HG03575 (cell line): ENCODE measurements at regions not wholly inside any gene's neighbourhood (a gene's known extent, or its start where the extent isn't known, plus 50 kb on each side); places are given as distances from the start of the nearest gene placed in this dataset.
A peak's percentile ranks its signal among the peaks of the same experiment; 100 is the strongest.

Experiments used
- ATAC-seq: cut with Tn5 transposase; IDR thresholded peaks from one replicate; pipeline ENCODE4 v1.9.1; 2021; ENCODE audit not compliant: unreplicated experiment, insufficient number of reproducible peaks, low FRiP score; ENCODE audit errors: extremely low read depth

GRCh38 chr3:110710156-110710555 is 361.5 kb upstream of the NECTIN3 start:
- no peak for ATAC-seq

DNA sequence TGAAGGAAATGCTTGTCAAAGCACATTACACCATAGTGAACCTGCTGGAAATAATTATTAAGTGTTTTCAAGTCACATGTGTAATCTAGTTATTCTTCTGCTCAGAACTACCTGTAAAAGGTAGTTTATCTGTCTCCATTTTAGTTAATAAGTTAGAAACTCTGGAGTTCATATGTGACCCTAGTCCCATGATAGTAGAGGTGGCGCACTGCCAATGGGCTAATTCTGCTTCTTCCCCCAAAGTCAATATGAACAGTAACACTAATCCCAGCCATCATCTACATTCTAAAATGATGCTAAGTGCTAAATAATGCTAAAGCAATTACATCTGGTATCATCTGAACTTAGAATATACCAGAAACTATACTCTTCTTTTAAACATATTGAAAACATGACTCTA is 361.0 kb upstream of the NECTIN3 start:
- ATAC-seq: no peak

DNA sequence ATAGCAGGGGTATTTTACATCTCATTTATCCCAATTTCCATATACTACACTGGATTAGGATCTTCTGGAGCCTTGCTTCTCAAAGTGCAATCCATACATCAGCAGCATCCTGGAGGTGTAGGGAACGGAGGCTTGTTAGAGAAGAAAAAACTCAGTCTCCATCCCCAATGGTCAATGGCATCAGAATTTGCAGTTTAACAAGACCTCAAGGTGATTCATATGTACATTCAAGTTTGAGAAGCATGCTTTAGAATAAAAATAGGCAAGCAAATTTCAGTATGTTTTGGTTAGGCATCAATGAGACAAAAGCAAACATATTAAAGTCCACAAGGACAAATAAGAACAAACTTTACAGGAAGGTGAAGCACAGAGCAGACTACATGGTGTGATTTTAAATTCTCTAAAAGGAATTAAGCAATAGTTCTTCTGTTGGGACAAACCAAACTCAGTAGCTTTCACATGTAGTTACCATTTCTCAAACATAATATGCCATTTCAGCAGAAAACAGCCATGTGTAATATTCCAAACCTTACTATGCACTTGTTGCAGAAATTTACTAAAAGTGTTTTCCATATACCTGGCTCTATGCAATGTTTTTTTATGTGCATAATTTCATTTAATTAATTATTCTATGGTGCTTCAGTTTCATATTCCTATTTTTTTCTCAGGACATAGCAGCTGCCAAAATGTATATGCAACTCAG is 360.3 kb upstream of the NECTIN3 start:
- no peak for ATAC-seq

- no peak for ATAC-seq
Measured at GRCh38 chr3:110711851-110712516, 359.6 kb upstream of the NECTIN3 start.

DNA sequence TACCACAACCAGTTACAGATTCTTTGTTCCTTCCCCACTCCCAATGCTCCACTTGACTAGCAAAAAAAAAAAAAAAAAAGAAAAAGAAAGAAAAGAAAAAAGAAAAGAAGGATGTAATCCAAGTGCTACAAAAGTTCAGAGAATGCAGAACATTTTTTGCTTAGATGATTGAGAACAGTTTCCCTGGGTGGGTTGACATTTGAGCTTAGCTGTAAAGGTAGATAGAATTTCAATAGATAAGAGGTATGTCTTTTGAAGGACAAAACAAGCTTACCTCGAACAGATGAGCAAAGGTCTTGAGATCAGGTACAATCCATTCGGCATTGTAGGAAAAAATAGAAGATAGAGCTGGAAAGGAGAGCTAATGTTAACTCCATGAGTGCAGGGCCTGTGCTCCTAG is 344.6 kb upstream of the NECTIN3 start:
- no peak for ATAC-seq

GRCh38 chr3:110731148-110731547 is 340.5 kb upstream of the NECTIN3 start:
- ATAC-seq: no peak

- no peak for ATAC-seq
Measured at GRCh38 chr3:110732420-110732819, 339.2 kb upstream of the NECTIN3 start.

DNA sequence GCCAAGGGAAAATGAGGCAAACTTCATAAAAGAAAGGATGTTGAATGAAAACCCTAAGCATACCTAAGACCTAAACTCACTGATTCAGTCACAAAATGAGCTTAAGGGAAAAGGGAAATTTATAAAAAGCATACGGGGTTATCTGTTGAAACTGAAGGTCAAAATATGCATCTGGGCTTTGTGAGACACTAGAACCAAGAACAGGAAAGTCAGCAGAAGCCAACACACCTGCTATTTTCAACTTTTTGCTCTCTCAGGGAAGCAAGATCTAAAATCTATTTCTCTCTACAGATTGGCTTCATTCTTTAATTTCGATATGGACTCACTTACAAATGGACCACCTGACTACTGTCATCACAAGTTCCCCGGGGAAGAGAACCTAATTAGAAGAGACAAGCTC is 338.6 kb upstream of the NECTIN3 start:
- ATAC-seq: no peak

- ATAC-seq: no peak
Measured at GRCh38 chr3:110734524-110734923, 337.1 kb upstream of the NECTIN3 start.

DNA sequence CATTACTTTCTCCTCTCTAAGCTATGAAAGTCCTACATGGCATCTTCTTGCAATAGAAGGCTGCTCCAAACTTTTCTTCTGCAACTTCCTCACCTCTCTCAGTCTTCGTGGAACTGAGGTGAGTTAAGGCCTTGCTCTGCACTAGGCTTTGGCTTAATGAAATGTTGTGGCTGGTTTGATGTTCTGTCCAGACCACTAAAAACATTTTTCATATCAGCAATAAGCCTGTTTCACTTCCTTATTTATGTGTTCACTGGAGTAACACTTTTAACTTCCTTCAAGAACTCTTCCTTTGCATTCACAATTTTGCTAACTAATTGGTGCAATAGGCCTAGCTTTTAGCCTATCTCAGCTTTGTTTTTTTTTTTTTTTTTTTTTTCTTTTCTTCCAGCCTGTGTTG is 335.3 kb upstream of the NECTIN3 start:
- ATAC-seq: peak; percentile 89

GRCh38 chr3:110738531-110738930 is 333.1 kb upstream of the NECTIN3 start:
- no peak for ATAC-seq

DNA sequence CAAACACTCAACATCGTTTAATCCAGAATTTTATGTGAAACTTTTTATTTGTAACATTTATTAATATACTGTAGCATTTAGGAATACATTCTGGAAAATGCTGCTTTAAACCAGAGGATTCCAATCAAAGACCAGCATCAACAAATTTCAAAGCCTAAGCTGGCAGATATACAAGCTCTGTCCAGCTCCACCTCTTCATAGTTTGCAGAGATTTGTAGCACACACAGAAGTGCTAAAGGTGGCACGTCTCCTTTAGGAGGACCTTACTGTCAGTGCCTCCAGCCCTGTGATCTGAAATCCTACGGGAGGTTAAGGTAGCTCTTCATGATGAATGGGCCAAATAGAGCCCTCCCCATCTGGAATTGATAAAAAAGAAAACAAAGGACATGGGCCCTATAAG is 329.7 kb upstream of the NECTIN3 start:
- ATAC-seq: no peak

DNA sequence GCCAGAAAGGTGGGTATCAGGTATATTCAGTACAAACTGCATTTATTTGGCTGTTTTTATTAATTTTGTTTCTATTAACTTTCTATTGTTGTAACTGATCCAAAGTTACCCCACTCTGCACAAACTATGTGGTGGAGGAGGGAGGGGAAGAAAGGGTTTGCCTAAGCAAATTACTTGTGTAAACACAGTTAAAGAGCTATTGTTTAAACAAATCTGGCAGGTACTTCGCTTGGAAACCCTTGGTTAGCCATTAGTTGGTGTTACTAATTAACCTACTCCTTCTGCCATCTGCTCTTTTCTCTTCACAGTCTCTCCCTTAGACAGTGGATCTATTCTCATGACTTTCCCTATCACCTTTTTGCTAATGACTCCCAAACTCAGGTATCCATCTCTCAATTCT is 328.4 kb upstream of the NECTIN3 start:
- no peak for ATAC-seq

GRCh38 chr3:110743984-110744383 is 327.6 kb upstream of the NECTIN3 start:
- ATAC-seq: no peak

DNA sequence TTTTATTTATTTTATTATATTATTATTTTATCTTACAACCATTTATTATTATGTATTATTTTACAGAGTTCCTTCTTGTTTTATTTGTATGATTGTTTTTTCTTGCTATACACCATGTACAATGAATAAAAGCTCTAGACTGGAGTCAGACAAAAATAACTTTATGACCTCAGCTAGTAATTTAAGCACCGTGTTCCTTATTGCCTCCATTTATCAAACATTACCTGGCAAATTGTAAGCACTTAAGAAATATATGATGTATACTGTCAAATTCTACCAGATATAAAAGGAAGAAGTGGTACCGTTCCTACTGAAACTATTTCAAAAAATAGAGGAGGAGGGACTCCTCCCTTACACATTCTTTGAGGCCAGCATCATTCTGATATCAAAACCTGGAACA is 326.9 kb upstream of the NECTIN3 start:
- ATAC-seq: no peak

- ATAC-seq: no peak
Measured at GRCh38 chr3:110749006-110749405, 322.6 kb upstream of the NECTIN3 start.

GRCh38 chr3:110750201-110750600 is 321.4 kb upstream of the NECTIN3 start:
- ATAC-seq: no peak

GRCh38 chr3:110752307-110752706 is 319.3 kb upstream of the NECTIN3 start:
- no peak for ATAC-seq

- ATAC-seq: no peak
Measured at GRCh38 chr3:110753516-110753915, 318.1 kb upstream of the NECTIN3 start.

- no peak for ATAC-seq
Measured at GRCh38 chr3:110754212-110754916, 317.3 kb upstream of the NECTIN3 start.
